AG09309 (cell line): ENCODE measurements at regions not wholly inside any gene's neighbourhood (a gene's known extent, or its start where the extent isn't known, plus 50 kb on each side); places are given as distances from the start of the nearest gene placed in this dataset.
A peak's percentile ranks its signal among the peaks of the same experiment; 100 is the strongest.

Experiments used
- DNase-seq: peaks from one replicate; pipeline ENCODE4 v3.0.0-alpha.2; 2010; ENCODE audit warnings: low read depth
- H3K4me3 ChIP-seq: 2 replicates; pipeline ENCODE4 v1.5.1; 2011; ENCODE audit warnings: mild to moderate bottlenecking, low read depth, low read length, moderate library complexity; ENCODE audit not compliant: control insufficient read depth
- TF ChIP-seq, protein P1 (sequence below): IDR thresholded peaks from 2 replicates; pipeline ENCODE4 v1.5.1; 2011; ENCODE audit warnings: mild to moderate bottlenecking, low read depth, low read length, inconsistent platforms; ENCODE audit not compliant: insufficient read depth, control insufficient read depth; ENCODE audit errors: missing control alignments

DNA sequence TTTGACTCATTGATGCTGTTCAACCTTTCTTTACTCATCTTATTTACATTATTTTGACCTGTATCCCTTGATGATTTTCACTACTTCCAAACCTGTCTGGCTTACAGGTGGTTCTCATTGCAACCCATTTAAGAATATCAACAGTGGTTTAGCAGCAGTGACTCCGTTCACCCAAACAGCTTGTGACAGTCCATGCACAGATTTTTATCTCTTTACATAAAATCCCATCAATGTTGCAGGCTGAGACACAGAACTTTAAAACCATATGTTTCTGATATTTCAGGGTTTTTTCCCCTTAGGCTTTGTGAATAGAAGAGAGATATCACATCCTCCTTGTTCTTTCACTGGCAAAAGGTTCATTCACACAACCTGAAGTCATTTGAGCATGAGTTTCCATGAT lies 149.1 kb upstream of the CDIN1 start:
- no peak overlapping the region for H3K4me3 ChIP-seq
- no peak for DNase-seq
- TF ChIP-seq, protein P1, sequence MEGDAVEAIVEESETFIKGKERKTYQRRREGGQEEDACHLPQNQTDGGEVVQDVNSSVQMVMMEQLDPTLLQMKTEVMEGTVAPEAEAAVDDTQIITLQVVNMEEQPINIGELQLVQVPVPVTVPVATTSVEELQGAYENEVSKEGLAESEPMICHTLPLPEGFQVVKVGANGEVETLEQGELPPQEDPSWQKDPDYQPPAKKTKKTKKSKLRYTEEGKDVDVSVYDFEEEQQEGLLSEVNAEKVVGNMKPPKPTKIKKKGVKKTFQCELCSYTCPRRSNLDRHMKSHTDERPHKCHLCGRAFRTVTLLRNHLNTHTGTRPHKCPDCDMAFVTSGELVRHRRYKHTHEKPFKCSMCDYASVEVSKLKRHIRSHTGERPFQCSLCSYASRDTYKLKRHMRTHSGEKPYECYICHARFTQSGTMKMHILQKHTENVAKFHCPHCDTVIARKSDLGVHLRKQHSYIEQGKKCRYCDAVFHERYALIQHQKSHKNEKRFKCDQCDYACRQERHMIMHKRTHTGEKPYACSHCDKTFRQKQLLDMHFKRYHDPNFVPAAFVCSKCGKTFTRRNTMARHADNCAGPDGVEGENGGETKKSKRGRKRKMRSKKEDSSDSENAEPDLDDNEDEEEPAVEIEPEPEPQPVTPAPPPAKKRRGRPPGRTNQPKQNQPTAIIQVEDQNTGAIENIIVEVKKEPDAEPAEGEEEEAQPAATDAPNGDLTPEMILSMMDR = no peak

DNA sequence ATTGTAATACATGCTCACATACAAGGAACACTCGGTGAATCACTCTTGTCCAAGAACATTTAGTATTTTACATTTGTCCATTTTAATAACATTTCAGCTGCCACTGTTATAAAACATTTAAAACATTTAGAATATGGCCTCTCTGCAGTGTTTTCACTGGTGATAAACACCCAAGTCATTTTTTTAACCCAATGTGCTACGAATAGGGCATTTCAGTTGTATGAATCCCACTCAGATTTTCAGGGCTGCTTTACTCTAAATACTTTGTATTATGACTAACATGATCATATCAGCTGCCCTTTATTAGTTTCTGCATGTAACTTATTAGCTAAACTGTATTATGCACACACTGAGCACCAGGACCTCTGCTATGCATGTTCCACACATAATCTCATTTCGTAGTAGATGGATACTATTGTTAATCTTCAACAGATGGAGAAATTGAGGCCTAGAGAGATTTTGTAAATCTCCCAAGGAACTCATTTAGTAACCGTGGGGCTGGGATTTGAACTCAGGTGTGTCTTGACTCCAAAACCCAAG lies 148.6 kb upstream of the CDIN1 start:
- DNase-seq = no peak
- no peak overlapping the region for H3K4me3 ChIP-seq
- TF ChIP-seq, protein P1 = no peak

DNA sequence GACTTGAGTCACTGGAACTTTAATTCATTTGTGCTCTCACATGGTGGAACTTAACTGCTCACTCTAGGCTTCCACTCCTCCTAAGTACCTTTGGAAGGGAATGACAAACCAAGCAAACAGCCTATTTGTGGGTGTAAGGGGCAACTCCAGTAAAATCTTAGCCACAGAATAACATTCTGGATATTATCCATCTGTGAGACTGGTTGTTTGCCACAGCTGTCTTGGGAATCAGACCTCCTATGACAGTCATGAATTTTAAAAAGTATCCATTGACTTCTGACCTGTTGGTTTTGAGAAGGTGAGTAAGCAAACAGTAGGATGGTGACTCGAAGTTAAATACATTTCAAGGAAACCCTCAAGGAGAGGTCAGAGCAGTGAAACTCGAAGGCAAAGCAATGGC lies 147.3 kb upstream of the CDIN1 start:
- TF ChIP-seq, protein P1 = no peak
- DNase-seq = peak; percentile 46
- H3K4me3 ChIP-seq = no peak overlapping the region

DNA sequence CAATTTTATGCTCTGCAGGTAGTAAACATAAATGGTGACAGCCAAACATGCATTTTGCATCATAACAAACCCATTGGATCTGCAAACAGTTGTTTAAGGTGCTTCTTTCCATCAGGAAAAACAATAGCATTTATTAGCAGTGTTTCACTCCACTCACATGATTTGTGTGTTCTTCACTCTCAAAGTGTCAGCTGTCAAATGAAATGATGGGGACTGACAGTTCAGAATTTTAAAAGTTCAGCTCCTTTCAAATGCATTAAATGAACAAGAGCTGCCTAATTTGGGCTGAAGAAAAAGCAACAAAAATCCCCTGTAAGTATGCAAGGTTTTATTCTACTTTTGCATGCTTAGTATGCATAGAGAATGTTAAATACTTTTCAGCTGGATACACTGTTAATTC lies 145.2 kb upstream of the CDIN1 start:
- DNase-seq = no peak
- TF ChIP-seq, protein P1 = no peak
- no peak overlapping the region for H3K4me3 ChIP-seq

DNA sequence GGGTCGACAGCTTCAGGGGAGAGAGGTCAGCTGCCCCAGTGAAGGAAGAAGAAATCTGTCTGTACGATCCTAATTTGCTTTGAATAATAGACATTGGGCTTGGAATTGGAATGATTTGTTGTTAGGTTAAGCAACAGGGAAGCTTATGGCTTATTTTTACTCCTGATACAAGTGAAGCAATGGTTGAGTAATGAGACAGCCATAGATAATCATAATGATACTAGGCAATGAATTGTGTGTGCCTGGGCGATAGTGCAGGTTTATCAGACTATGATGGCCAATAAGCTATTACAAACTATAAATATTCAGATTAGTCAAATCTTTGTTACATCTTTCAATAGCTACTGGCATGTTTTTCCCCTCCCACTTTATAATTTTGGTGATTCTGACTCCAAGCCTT lies 140.9 kb upstream of the CDIN1 start:
- DNase-seq = no peak
- TF ChIP-seq, protein P1 = no peak
- no peak overlapping the region for H3K4me3 ChIP-seq

DNA sequence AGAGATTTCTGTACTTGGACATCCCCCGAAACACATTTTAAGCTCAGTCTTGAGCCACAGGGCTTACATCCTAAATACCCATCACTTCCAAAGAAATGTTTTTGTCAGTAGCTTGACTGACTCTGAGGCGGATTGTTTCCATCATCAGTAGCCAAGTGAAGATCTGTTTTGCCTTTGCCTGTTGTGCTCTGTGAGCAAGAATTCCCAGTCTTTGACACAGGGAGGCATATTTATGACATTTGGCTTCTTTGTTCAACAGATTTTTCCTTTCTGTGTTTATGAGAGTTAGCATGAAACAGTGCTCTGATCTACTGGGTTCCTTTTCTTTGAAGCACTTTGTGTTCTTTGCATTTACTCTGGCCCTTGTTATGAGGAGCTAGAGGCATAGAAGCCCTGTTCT lies 132.1 kb upstream of the CDIN1 start:
- DNase-seq = no peak
- TF ChIP-seq, protein P1 = no peak
- H3K4me3 ChIP-seq = no peak overlapping the region

DNA sequence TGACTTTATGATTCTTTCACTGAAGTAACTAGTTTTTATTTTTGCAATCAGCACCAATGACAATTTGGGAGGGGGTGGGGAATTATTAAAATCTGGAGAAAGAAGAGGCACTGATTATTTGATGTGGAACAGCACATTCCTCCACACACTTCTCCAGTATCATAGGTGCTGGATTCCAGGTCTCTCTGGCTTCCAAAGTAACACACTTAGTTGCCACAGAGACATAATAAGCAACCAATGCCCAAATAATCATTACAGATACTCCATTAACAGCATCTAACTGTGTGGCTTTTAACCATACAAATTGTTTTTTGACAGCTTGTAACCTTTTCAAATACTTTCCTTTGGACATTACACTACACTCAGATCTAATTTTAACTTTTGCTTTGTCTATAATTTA lies 131.0 kb upstream of the CDIN1 start:
- TF ChIP-seq, protein P1 = no peak
- no peak for DNase-seq
- no peak overlapping the region for H3K4me3 ChIP-seq
